A549 (cell line): ENCODE measurements at regions not wholly inside any gene's neighbourhood (a gene's known extent, or its start where the extent isn't known, plus 50 kb on each side); places are given as distances from the start of the nearest gene placed in this dataset.

Experiments
- ATAC-seq, 2 experiments: fragments of 200-7000 bp in 1 of 2; fragments of >200 bp in 1 of 2; cut with Nextera tagmentation in 1 of 2; cut with Tn5 transposase in 1 of 2; 3 replicates each; pipeline versions ENCODE4 v1.8.0 to v1.9.1; 2018 to 2020; ENCODE audit warnings: mild to moderate bottlenecking in 1 of 2, moderate library complexity in 1 of 2
- CTCF ChIA-PET: fragments of 300-600 bp; sonication (Branson Sonifier 250); formaldehyde crosslinking; extraction: SDS; loops from one replicate; lab custom pipeline; 2021; ENCODE audit warnings: antibody characterized with exemption, inconsistent platforms; lab: Yijun Ruan, JAX
- POLR2A ChIA-PET: fragments of 350-600 bp; formaldehyde crosslinking; extraction: SDS; loops from one replicate; lab custom pipeline; 2021; ENCODE audit warnings: antibody characterized with exemption, inconsistent platforms; lab: Yijun Ruan, JAX
- DNase-seq, 2 experiments: peaks; one replicate each; pipeline versions ENCODE4 v3.0.0 to v3.0.0-alpha.2; 2011 to 2016; ENCODE audit warnings: low read depth in 1 of 2, low spot score in 1 of 2
- FAIRE-seq: peaks from 2 replicates; lab custom pipeline; 2011; peaks lifted over from hg19 to GRCh38; lab: Jason Lieb, UNC
- H3K27ac ChIP-seq, 2 experiments: fragments of >200 bp; sonication (Bioruptor Twin); formaldehyde crosslinking; 3 replicates each; pipeline ENCODE4 v1.5.1; 2016 to 2017
- H3K4me1 ChIP-seq: fragments of >200 bp; sonication (Bioruptor Twin); formaldehyde crosslinking; 3 replicates; pipeline ENCODE4 v1.6.1; 2016
- H3K4me2 ChIP-seq: fragments of >200 bp; sonication (Bioruptor Twin); formaldehyde crosslinking; 3 replicates; pipeline ENCODE4 v1.6.1; 2016
- H3K4me3 ChIP-seq: fragments of >200 bp; sonication (Bioruptor Twin); formaldehyde crosslinking; 3 replicates; pipeline ENCODE4 v1.5.1; 2016
- H3K9me3 ChIP-seq: fragments of >200 bp; sonication (Bioruptor Twin); formaldehyde crosslinking; 3 replicates; pipeline ENCODE4 v1.6.1; 2016
- BHLHE40 ChIP-seq: IDR thresholded peaks from 2 replicates; pipeline ENCODE4 v1.6.1; 2012; ENCODE audit warnings: low read depth, low read length, inconsistent platforms
- CBX2 ChIP-seq: fragments of 200-600 bp; sonication (generic); IDR thresholded peaks from 2 replicates; pipeline ENCODE4 v1.6.1; 2016; ENCODE audit warnings: low read depth, mild to moderate bottlenecking, borderline replicate concordance
- CBX8 ChIP-seq: fragments of 200-600 bp; sonication (generic); IDR thresholded peaks from 2 replicates; pipeline ENCODE4 v1.6.1; 2016
- CEBPB ChIP-seq, 2 experiments: fragments of >200 bp in 1 of 2; sonication (Bioruptor Twin) in 1 of 2; formaldehyde crosslinking in 1 of 2; IDR thresholded peaks; 2 replicates each; pipeline ENCODE4 v1.6.1; 2012 to 2016
- EHF ChIP-seq: fragments of 250-450 bp; sonication (Bioruptor Pico); IDR thresholded peaks from 2 replicates; pipeline ENCODE4 v1.5.0; 2020; ENCODE audit warnings: mild to moderate bottlenecking
- EHMT2 ChIP-seq: fragments of 200-600 bp; sonication (generic); IDR thresholded peaks from 2 replicates; pipeline ENCODE4 v1.6.1; 2016; ENCODE audit warnings: antibody characterized with exemption, low read depth, mild to moderate bottlenecking, moderate library complexity
- EP300 ChIP-seq, 2 experiments: fragments of >200 bp; sonication (Bioruptor Twin); formaldehyde crosslinking; IDR thresholded peaks; 2 replicates in 1 of 2; 3 replicates in 1 of 2; pipeline ENCODE4 v1.6.1; 2016 to 2017
- FOSL2 ChIP-seq, 2 experiments: fragments of 450-650 bp in 1 of 2; fragments of >200 bp in 1 of 2; sonication (Bioruptor Twin) in 1 of 2; formaldehyde crosslinking; IDR thresholded peaks; 2 replicates each; pipeline versions ENCODE4 v1.5.0 to v1.6.1; 2016 to 2020; ENCODE audit warnings: mild to moderate bottlenecking in 1 of 2, moderate library complexity in 1 of 2
- FOXS1 ChIP-seq: fragments of 250-450 bp; sonication (Bioruptor Pico); IDR thresholded peaks from 2 replicates; pipeline ENCODE4 v1.5.0; 2020; ENCODE audit warnings: mild to moderate bottlenecking, moderate library complexity
- HDAC2 ChIP-seq: fragments of 200-600 bp; sonication (generic); IDR thresholded peaks from 2 replicates; pipeline ENCODE4 v1.6.1; 2016
- HEYL ChIP-seq: fragments of 250-450 bp; sonication (Bioruptor Pico); IDR thresholded peaks from 2 replicates; pipeline ENCODE4 v1.8.0; 2021; ENCODE audit warnings: mild to moderate bottlenecking, moderate library complexity
- HOXB13 ChIP-seq: fragments of 250-450 bp; sonication (Bioruptor Pico); IDR thresholded peaks from 2 replicates; pipeline ENCODE4 v1.5.0; 2020; ENCODE audit warnings: low read depth, mild to moderate bottlenecking, moderate library complexity
- MAFK ChIP-seq: fragments of 450-650 bp; IDR thresholded peaks from 2 replicates; pipeline ENCODE4 v1.6.1; 2014; ENCODE audit not compliant: partially characterized antibody
- MAX ChIP-seq: IDR thresholded peaks from 2 replicates; pipeline ENCODE4 v1.6.1; 2012
- MYC ChIP-seq: IDR thresholded peaks from 2 replicates; pipeline ENCODE4 v1.6.1; 2012; ENCODE audit warnings: mild to moderate bottlenecking, inconsistent platforms, low read length, improper control_type of control experiment, borderline replicate concordance
- NFE2L2 ChIP-seq: fragments of 150-350 bp; conservative IDR thresholded peaks from 2 replicates; pipeline ENCODE4 v1.6.1; 2014; ENCODE audit warnings: low read length
- NPAS2 ChIP-seq: fragments of 250-450 bp; sonication (Bioruptor Pico); IDR thresholded peaks from 2 replicates; pipeline ENCODE4 v1.8.0; 2022; ENCODE audit warnings: mild to moderate bottlenecking, moderate library complexity, borderline replicate concordance
- POLR2A ChIP-seq: IDR thresholded peaks from 2 replicates; pipeline ENCODE4 v1.6.1; 2012; ENCODE audit warnings: mild to moderate bottlenecking, low read length
- POLR2AphosphoS2 ChIP-seq: conservative IDR thresholded peaks from 2 replicates; pipeline ENCODE4 v1.6.1; 2012; ENCODE audit warnings: low read length, improper control_type of control experiment, inconsistent platforms
- RAD21 ChIP-seq, 2 experiments: fragments of >200 bp in 1 of 2; sonication (Bioruptor Twin) in 1 of 2; formaldehyde crosslinking in 1 of 2; IDR thresholded peaks in 1 of 2; conservative IDR thresholded peaks in 1 of 2; 2 replicates in 1 of 2; 3 replicates in 1 of 2; pipeline ENCODE4 v1.6.1; 2012 to 2018; ENCODE audit warnings: inconsistent platforms in 1 of 2
- RFX5 ChIP-seq: fragments of 450-650 bp; IDR thresholded peaks from 2 replicates; pipeline ENCODE4 v1.7.1; 2014; ENCODE audit warnings: antibody characterized with exemption, mild to moderate bottlenecking, moderate library complexity
- RNF2 ChIP-seq: fragments of 200-600 bp; sonication (generic); IDR thresholded peaks from 2 replicates; pipeline ENCODE4 v1.6.1; 2016; ENCODE audit warnings: low read depth, mild to moderate bottlenecking, antibody characterized with exemption, moderate library complexity, borderline replicate concordance
- SREBF2 ChIP-seq: fragments of 450-650 bp; IDR thresholded peaks from 2 replicates; pipeline ENCODE4 v1.6.1; 2014; ENCODE audit warnings: mild to moderate bottlenecking, moderate library complexity
- TP53 ChIP-seq: fragments of 250-450 bp; sonication (Bioruptor Pico); IDR thresholded peaks from 2 replicates; pipeline ENCODE4 v1.5.0; 2021; ENCODE audit warnings: mild to moderate bottlenecking, moderate library complexity
- USF2 ChIP-seq: fragments of 450-650 bp; IDR thresholded peaks from 2 replicates; pipeline ENCODE4 v1.6.1; 2014; ENCODE audit warnings: antibody characterized with exemption
- ZC3H11A ChIP-seq: fragments of 450-650 bp; IDR thresholded peaks from 2 replicates; pipeline ENCODE4 v1.6.1; 2014; ENCODE audit warnings: antibody characterized with exemption, mild to moderate bottlenecking
- ZFP36 ChIP-seq: fragments of 450-650 bp; IDR thresholded peaks from 2 replicates; pipeline ENCODE4 v1.6.1; 2014; ENCODE audit warnings: borderline replicate concordance; ENCODE audit not compliant: partially characterized antibody
- ZNF302 ChIP-seq: fragments of 250-450 bp; sonication (Bioruptor Pico); IDR thresholded peaks from 2 replicates; pipeline ENCODE4 v1.9.0; 2021; ENCODE audit warnings: inconsistent platforms, mild to moderate bottlenecking, moderate library complexity
- WGBS: methylation state at CpG from one replicate; pipeline ENCODE4 v1.1.6; 2017; ENCODE audit errors: missing lambda C conversion rate; 5-methylcytosine and 5-hydroxymethylcytosine counted together
- TF ChIP-seq, protein P1 (sequence below): fragments of >200 bp; sonication (Bioruptor Twin); formaldehyde crosslinking; IDR thresholded peaks from 3 replicates; pipeline ENCODE4 v1.6.1; 2016

- no peaks in the 10 kb centered on the region for H3K4me1 ChIP-seq
- H3K27ac ChIP-seq: no peak overlapping the region
- H3K4me2 ChIP-seq: no peak overlapping the region
- no peak for TF ChIP-seq ZC3H11A
- no peak for TF ChIP-seq FOXS1 (CRISPR knock-in tag)
- no peak for TF ChIP-seq EP300 (IDR thresholded peaks at IDR 0.05)
- no peak for TF ChIP-seq POLR2A
- TF ChIP-seq USF2: no peak
- no peak for TF ChIP-seq EHF
- TF ChIP-seq RNF2: no peak
- TF ChIP-seq FOSL2 (IDR thresholded peaks at IDR 0.05): no peak
- no peak for TF ChIP-seq FOSL2 (CRISPR knock-in tag; IDR thresholded peaks at IDR 0.05)
- TF ChIP-seq RAD21 (conservative IDR thresholded peaks at IDR 0.05 in 1 of 2, IDR thresholded peaks at IDR 0.05 in 1 of 2): no peak
- TF ChIP-seq CBX8: no peak
- no peak for TF ChIP-seq CEBPB (IDR thresholded peaks at IDR 0.05)
- TF ChIP-seq POLR2AphosphoS2: no peak
- no peak for TF ChIP-seq SREBF2
- no peak for TF ChIP-seq MYC
- TF ChIP-seq, protein P1, sequence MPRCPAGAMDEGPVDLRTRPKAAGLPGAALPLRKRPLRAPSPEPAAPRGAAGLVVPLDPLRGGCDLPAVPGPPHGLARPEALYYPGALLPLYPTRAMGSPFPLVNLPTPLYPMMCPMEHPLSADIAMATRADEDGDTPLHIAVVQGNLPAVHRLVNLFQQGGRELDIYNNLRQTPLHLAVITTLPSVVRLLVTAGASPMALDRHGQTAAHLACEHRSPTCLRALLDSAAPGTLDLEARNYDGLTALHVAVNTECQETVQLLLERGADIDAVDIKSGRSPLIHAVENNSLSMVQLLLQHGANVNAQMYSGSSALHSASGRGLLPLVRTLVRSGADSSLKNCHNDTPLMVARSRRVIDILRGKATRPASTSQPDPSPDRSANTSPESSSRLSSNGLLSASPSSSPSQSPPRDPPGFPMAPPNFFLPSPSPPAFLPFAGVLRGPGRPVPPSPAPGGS: no peak
- no peaks in the 10 kb centered on the region for H3K9me3 ChIP-seq
- H3K4me3 ChIP-seq: no peak overlapping the region
- DNase-seq: no peak
- CTCF ChIA-PET: interaction anchor here (1.4 kb wide), 1 partner anchor 87 kb away, joined by 5 read pairs; no protein-coding TSS in a partner anchor
- POLR2A ChIA-PET: no interaction called here
- WGBS: 87% methylated on average over 2 of the region's 2 CpGs
- no peak for FAIRE-seq
- ATAC-seq: no peak
Measured at GRCh38 chr1:81635816-81636215, 164.9 kb upstream of the ADGRL2 start.

DNA sequence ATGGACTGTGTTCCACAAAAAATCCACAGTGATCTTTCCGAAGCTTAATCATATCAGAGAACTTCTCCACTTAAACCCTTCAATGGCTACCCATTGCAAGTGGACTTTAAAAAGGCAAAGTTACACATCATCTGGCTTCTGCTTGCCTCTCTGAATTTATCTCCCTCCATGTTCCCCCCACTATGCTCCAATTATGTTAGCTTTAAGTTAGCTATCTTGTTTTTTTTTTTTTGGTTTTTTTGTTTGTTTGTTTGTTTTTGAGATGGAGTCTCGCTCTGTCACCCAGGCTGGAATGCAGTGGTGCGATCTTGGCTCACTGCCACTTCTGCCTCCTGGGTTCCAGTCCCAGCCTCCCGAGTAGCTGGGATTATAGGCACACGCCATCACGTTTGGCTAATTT lies 166.4 kb upstream of the ADGRL2 start:
- WGBS: 88% methylated on average over 5 of the region's 6 CpGs
- TF ChIP-seq EP300 (IDR thresholded peaks at IDR 0.05) (no peak), HEYL (CRISPR knock-in tag) (no peak), HOXB13 (CRISPR knock-in tag) (no peak), ZFP36 (no peak), ZNF302 (CRISPR knock-in tag) (no peak), CBX2 (no peak), BHLHE40 (no peak), HDAC2 (no peak), EHMT2 (no peak), CEBPB (IDR thresholded peaks at IDR 0.05) (no peak)
- no peaks in the 10 kb centered on the region for H3K9me3 ChIP-seq
- no peak for ATAC-seq
- H3K4me3 ChIP-seq: no peak overlapping the region
- DNase-seq: no peak
- no peak for FAIRE-seq
- ChIA-PET POLR2A (no interaction called here), CTCF (no interaction called here)
- H3K4me1 ChIP-seq: no peaks in the 10 kb centered on the region
- no peak overlapping the region for H3K27ac ChIP-seq
- H3K4me2 ChIP-seq: no peak overlapping the region

- FAIRE-seq (no peak), DNase-seq (no peak), ATAC-seq (no peak)
- no peak for TF ChIP-seq MAX
- no peak for TF ChIP-seq HOXB13 (CRISPR knock-in tag)
- no peak for TF ChIP-seq CBX2
- no peak for TF ChIP-seq FOXS1 (CRISPR knock-in tag)
- no peak for TF ChIP-seq USF2
- no peak for TF ChIP-seq RNF2
- TF ChIP-seq NFE2L2: no peak
- TF ChIP-seq TP53: no peak
- TF ChIP-seq CBX8: no peak
- no peak for TF ChIP-seq EHF
- TF ChIP-seq NPAS2 (CRISPR knock-in tag): no peak
- no peak for TF ChIP-seq RFX5
- TF ChIP-seq MAFK: no peak
- WGBS: 23% methylated on average over 3 of the region's 3 CpGs
- ChIA-PET CTCF (interaction anchor here (0.6 kb wide), 1 partner anchor 1227 kb away, joined by 3 read pairs; no protein-coding TSS in a partner anchor), POLR2A (no interaction called here)
- Histone ChIP-seq H3K4me3 (no peak overlapping the region), H3K4me1 (no peaks in the 10 kb centered on the region), H3K27ac (no peak overlapping the region), H3K9me3 (no peaks in the 10 kb centered on the region), H3K4me2 (no peak overlapping the region)
Measured at GRCh38 chr1:81619156-81619555, 181.6 kb upstream of the ADGRL2 start.
